ENCODE measurements at regions not wholly inside any gene's neighbourhood (a gene's known extent, or its start where the extent isn't known, plus 50 kb on each side); places are given as distances from the start of the nearest gene placed in this dataset.
"Not testable (repeated sequence)": the region's sequence is repeated elsewhere in the genome, so short reads cannot be mapped to it uniquely, and the experiment has no call there.

DNA sequence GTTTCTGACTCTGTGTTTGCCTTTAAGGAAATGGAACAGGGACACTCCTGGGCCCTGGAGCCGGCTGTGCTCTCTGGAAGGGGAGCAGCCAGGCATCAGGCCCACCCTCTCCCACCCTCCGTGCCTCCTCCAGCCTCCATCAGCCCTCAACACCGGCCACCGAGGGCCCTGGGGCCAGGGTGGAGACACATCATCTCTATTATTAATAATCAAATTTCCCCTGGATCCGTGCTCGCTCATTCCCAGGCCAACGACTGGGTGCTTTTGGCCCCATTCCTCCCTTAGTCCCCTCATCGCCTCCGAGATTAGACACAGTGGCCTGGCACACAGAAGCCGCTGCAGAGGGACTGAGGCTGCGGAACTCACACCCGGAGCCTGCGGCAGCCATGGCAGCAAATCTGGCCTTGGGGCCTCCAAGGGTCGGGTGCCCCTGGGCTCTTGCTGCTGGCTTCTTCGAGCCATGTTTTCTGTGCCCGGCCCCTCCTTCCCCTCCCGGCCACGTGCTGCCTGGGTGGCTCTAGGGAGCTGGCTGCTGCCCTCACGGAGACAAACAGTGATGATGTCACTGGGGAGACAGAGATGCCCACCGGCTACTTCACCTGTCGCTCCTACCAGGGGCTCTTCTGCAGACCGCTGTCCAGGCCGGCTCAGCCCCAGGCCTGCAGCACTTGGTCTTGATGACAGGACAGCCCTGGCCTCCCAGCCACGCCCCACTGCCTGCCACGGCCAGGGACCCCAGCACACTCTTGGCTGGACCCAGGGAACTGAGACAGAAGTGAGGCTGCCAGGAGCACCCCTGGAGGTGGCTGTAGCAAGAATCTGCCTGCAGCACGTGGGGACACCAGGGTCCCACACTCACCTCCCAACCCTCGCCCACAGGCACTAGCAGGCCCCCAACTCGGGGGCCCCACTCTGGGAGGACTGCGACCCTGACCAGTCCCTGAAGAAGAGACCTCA lies 76.6 kb upstream of the PPP1R26 start:
- H3K27ac Mint-ChIP-seq = no peak overlapping the region

GRCh38 chr9:135403733-135404450 lies 75.7 kb upstream of the PPP1R26 start:
- Mint-ChIP-seq H3K4me3 (no peak overlapping the region), H3K9me3 (no peaks in the 10 kb centered on the region), H3K36me3 (no peaks in the 10 kb centered on the region), H3K27me3 (peaks cover 32% of the 10 kb centered on the region), H3K27ac (no peak overlapping the region), H3K4me1 (no peaks in the 10 kb centered on the region)
- ATAC-seq = no peak

More for the DNA sequence above, 76.6 kb upstream of the PPP1R26 start:
- H3K36me3 Mint-ChIP-seq = no peaks in the 10 kb centered on the region
- H3K4me3 Mint-ChIP-seq = no peak overlapping the region
- H3K27me3 Mint-ChIP-seq = peaks cover 36% of the 10 kb centered on the region
- ATAC-seq = no peak
- H3K9me3 Mint-ChIP-seq = no peaks in the 10 kb centered on the region
- H3K4me1 Mint-ChIP-seq = no peaks in the 10 kb centered on the region

GRCh38 chr9:135404451-135405144 lies 75.0 kb upstream of the PPP1R26 start:
- Mint-ChIP-seq H3K4me3 (no peak overlapping the region), H3K27ac (no peak overlapping the region), H3K27me3 (peaks cover 33% of the 10 kb centered on the region), H3K4me1 (no peaks in the 10 kb centered on the region), H3K36me3 (no peaks in the 10 kb centered on the region), H3K9me3 (no peaks in the 10 kb centered on the region)
- no peak for ATAC-seq

DNA sequence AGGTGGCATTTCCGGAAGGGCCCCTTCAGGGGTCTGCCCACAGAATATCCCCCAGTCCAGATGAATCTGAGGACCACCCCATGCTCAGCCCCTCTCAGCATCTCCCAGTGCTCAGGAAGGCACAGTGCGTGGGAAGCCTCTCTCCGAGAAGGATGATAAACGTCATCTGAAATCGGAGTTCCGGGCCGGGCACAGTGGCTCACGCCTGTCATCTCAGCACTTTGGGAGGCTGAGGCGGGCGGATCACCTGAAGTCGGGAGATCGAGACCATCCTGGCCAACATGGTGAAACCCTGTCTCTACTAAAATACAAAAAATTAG lies 74.5 kb upstream of the PPP1R26 start:
- H3K27me3 Mint-ChIP-seq = peaks cover 38% of the 10 kb centered on the region
- not testable (repeated sequence) for ATAC-seq, H3K36me3 Mint-ChIP-seq, H3K9me3 Mint-ChIP-seq, H3K4me1 Mint-ChIP-seq, H3K4me3 Mint-ChIP-seq, H3K27ac Mint-ChIP-seq

DNA sequence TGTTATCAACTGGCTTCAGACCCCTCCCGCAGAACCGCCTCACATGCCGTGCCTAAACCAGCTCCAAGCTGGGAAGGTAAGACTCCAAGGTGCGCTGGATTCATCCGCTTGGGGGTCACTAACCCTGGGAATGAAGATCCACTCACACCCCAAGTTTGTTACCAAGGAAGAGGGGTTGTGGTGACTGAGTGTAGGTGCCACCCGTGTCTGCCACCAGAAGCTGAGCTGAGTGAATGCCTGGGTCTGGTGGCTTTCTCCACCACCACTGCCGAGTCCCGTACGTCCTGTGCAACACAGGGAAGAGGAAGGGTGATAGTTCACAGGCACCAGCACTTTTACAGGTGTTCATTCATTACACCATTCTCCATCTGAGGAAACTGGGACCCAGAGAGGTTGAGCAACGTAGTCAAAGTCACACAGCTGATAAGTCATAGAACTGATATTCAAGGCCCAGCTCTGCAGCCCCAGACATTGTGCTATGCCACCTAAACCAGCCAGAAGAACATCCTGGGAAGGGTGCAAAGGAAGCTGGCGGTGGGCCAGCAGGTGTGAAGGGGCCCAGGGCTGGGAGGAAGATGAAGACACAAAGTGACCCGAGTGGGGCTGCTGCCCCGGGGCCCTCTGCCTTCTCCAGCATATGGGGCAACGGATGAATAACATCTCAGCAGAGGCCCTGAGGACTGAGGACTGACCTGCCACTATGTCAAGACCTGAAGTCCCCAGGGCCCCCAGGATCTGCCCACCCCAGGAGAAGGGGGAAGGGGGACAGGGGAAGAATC lies 70.9 kb upstream of the PPP1R26 start:
- Mint-ChIP-seq H3K36me3 (no peaks in the 10 kb centered on the region), H3K27me3 (peaks cover 31% of the 10 kb centered on the region), H3K27ac (no peak overlapping the region), H3K4me1 (no peaks in the 10 kb centered on the region), H3K9me3 (no peaks in the 10 kb centered on the region), H3K4me3 (no peak overlapping the region)
- no peak for ATAC-seq

DNA sequence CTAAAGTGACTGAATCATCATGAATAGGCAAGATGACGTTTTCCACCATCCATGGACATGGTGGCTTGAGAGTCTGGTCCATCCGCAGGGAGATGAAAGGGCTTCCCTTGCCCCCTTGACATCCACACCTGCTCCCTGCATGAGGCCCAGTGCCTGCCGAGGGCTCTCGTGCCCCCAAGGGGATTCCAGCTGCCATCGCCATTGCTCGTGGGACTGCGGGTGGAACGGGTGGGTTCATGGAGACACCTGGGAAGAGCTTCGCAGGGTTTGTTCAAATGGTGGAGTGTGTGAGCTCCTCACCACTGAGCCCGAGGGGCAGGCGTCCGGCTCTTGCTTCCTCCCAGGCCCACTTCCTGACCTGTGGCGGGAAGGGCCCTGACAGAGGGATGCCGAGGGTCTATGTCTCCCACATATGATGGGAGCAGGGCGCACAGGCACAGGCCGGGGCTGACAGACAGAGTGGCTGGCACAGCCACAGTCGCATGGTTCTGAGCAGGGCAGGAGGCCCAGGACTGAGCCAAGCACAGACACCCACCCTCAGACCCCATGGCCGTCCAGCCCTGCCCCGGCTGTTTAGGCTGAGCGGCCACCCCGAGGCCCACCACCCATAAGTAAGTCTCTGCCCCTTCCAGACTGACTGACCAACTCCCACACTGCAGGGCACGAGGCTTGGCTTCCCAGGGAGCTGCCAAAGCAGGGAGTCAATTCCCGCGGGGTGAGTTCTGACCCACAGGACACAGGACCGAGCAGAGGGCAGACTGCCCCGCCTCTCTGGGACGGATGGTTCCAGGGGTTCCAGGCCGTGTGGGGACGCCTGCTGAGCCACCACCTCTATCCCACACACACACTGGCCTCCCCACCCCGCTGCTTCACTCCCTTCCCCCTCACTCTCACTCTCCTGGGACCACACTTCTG lies 70.0 kb upstream of the PPP1R26 start:
- no peaks in the 10 kb centered on the region for H3K9me3 Mint-ChIP-seq
- ATAC-seq = no peak
- H3K27ac Mint-ChIP-seq = no peak overlapping the region
- peaks cover 23% of the 10 kb centered on the region for H3K27me3 Mint-ChIP-seq
- H3K4me3 Mint-ChIP-seq = no peak overlapping the region
- H3K4me1 Mint-ChIP-seq = no peaks in the 10 kb centered on the region
- no peaks in the 10 kb centered on the region for H3K36me3 Mint-ChIP-seq

DNA sequence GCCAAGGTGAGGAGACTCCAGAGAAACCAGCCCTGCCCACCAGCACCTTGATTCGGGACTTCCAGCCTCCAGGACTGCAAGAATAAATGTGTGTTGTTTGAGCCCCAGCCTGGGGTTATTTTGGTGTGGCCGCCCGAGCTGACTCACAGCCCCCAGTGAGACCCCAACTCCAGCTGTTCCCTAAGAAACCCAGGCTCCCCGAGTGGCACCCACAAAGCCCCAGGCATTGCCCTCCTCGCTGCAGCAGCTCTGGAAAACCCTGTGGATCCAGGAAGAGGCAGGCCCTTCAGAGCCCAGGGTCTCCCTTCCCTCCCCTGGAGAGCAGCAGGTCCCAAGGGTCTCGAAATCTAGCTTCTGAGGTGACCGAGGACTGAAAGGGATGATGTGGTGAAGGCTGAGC lies 69.2 kb upstream of the PPP1R26 start:
- H3K27ac Mint-ChIP-seq = no peak overlapping the region
- H3K27me3 Mint-ChIP-seq = peaks cover 20% of the 10 kb centered on the region
- no peaks in the 10 kb centered on the region for H3K4me1 Mint-ChIP-seq
- H3K9me3 Mint-ChIP-seq = no peaks in the 10 kb centered on the region
- ATAC-seq = no peak
- no peak overlapping the region for H3K4me3 Mint-ChIP-seq
- no peaks in the 10 kb centered on the region for H3K36me3 Mint-ChIP-seq

DNA sequence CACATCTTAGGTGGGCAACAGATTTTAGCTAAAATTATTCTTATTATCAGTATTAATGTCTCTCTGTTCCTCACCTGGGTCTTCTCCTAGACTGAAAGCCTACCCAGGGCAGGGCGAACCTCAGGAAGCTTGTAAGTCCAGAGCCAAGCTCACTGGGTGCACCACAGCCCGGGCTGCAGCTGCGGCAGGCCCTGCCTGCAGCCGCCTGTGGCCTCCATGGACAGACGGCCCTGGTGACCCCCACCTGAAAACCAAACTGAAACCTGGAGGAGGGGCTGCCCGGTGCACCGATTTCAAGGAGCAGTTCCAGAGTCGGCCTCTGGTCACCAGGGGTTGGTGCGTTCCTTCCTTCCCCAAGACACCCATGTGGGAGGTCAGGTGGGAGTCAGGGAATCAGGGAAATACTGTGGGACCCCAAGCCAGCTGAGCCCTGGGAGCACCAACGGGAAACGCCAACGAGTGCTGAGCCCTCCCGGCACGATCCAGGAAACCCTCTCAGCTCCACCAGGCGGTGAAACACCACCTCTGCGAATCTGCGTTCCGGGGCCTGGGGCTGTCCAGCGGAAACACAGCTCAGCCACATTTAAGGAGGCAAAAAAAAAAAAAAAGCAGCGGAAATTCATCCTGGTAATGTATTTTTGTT lies 68.6 kb upstream of the PPP1R26 start:
- Mint-ChIP-seq H3K9me3 (no peaks in the 10 kb centered on the region), H3K36me3 (no peaks in the 10 kb centered on the region), H3K27ac (no peak overlapping the region), H3K4me1 (no peaks in the 10 kb centered on the region), H3K27me3 (peaks cover 20% of the 10 kb centered on the region), H3K4me3 (no peak overlapping the region)
- no peak for ATAC-seq

- not testable (repeated sequence) for H3K4me3 Mint-ChIP-seq, H3K27ac Mint-ChIP-seq, H3K36me3 Mint-ChIP-seq, H3K4me1 Mint-ChIP-seq, ATAC-seq, H3K9me3 Mint-ChIP-seq
- H3K27me3 Mint-ChIP-seq = peaks cover 20% of the 10 kb centered on the region
These were observed 68.0 kb upstream of the PPP1R26 start for GRCh38 chr9:135411605-135412004.

DNA sequence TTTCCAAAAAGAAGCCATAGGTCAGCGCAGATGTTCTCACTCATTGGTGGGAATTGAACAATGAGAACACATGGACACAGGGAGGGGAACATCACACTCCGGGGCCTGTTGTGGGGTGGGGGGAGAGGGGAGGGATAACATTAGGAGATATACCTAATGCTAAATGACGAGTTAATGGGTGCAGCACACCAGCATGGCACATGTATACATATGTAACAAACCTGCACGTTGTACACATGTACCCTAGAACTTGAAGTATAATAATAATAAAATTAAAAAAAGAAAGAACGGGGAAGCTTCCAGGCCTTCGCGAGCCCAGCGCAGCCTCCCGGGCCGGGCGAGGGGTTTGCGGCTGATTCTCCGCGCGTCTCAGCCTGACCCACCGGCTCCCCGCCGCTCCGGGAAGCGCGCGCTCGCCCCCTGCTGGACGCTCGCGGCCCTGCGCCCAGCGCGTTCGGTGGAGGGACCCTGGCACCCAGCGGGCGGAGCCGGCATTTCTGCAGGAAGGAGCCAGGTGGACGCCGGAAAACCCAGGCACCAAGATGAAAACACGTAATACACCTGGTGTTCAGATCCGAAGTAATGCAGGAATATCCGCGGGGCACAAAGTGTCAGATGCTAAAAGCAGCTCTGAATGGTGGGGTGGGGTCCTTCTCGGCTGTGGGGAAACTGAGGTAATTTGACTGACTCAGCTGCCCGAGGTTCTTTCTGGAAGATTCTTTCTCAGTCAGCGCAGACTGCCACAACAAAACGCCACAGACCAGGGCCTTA lies 67.1 kb upstream of the PPP1R26 start:
- peaks cover 21% of the 10 kb centered on the region for H3K27me3 Mint-ChIP-seq
- H3K4me3 Mint-ChIP-seq, H3K9me3 Mint-ChIP-seq, H3K4me1 Mint-ChIP-seq, H3K27ac Mint-ChIP-seq, H3K36me3 Mint-ChIP-seq: not testable (repeated sequence)
- peak; percentile 69 for ATAC-seq

- Mint-ChIP-seq H3K4me3 (no peak overlapping the region), H3K4me1 (no peaks in the 10 kb centered on the region), H3K9me3 (no peaks in the 10 kb centered on the region), H3K27me3 (peaks cover 26% of the 10 kb centered on the region), H3K27ac (no peak overlapping the region), H3K36me3 (no peaks in the 10 kb centered on the region)
- ATAC-seq = no peak
These were observed 66.6 kb upstream of the PPP1R26 start for GRCh38 chr9:135413086-135413375.

DNA sequence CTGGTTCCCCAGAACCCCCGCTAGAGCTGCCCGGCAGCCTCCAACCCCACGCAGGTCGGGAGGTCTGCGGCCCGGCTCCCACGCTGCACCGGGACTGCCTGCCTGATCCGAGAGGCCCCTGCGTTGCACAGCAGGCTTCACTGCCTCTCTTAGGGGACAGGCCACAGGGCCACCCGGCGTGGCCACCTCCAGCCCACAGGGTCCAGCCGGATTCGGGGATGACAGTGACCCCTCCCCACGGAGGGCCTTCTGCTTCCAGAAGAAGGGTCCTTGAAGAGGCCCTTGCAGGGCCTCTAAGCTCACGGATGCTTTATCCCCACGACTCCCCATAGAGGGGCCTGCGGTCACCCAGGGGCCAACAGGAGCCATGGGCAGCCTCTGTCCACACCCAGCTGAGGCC lies 66.1 kb upstream of the PPP1R26 start:
- ATAC-seq = no peak
- H3K27ac Mint-ChIP-seq = no peak overlapping the region
- no peaks in the 10 kb centered on the region for H3K9me3 Mint-ChIP-seq
- no peaks in the 10 kb centered on the region for H3K36me3 Mint-ChIP-seq
- H3K27me3 Mint-ChIP-seq = peaks cover 30% of the 10 kb centered on the region
- no peaks in the 10 kb centered on the region for H3K4me1 Mint-ChIP-seq
- H3K4me3 Mint-ChIP-seq = no peak overlapping the region

GRCh38 chr9:135414293-135414692 lies 65.3 kb upstream of the PPP1R26 start:
- ATAC-seq = no peak
- Mint-ChIP-seq H3K4me1 (no peaks in the 10 kb centered on the region), H3K4me3 (no peak overlapping the region), H3K36me3 (no peaks in the 10 kb centered on the region), H3K9me3 (no peaks in the 10 kb centered on the region), H3K27me3 (peaks cover 35% of the 10 kb centered on the region), H3K27ac (no peak overlapping the region)
